ENCODE measurements at regions not wholly inside any gene's neighbourhood (a gene's known extent, or its start where the extent isn't known, plus 50 kb on each side); places are given as distances from the start of the nearest gene placed in this dataset.
"Not testable (repeated sequence)": the region's sequence is repeated elsewhere in the genome, so short reads cannot be mapped to it uniquely, and the experiment has no call there.

GRCh38 chr6:142998739-142999138, 53.8 kb upstream of the HIVEP2 start:
- CTCF ChIA-PET; H3K4me3 Mint-ChIP-seq; H3K9me3 ChIP-seq; H3K27ac Mint-ChIP-seq; H3K36me3 Mint-ChIP-seq; H3K4me1 Mint-ChIP-seq; H3K4me3 ChIP-seq (ENCODE audit: control insufficient read depth in 1 of 2, extremely low read depth in 1 of 2, low read length in 1 of 2); ATAC-seq (replicated peaks in 1 of 4); H3K36me3 ChIP-seq (ENCODE audit: control insufficient read depth in 2 of 2, extremely low read depth in 1 of 2, insufficient read depth in 1 of 2, low read length in 1 of 2); H3K27me3 Mint-ChIP-seq; H3K4me1 ChIP-seq (ENCODE audit: control insufficient read depth in 1 of 2, extremely low read depth in 1 of 2, insufficient read depth in 2 of 2, low read length in 2 of 2); H3K27me3 ChIP-seq (replicated peaks in 1 of 2; ENCODE audit: control insufficient read depth in 2 of 2, extremely low read depth in 1 of 2, insufficient read depth in 2 of 2, low read length in 1 of 2); H3K27ac ChIP-seq (ENCODE audit: low read length); DNase-seq; POLR2A ChIA-PET; H3K9me3 Mint-ChIP-seq: not testable (repeated sequence)
- no CpG with 5 or more reads among the region's 3 CpGs for WGBS (ENCODE audit: insufficient coverage)

GRCh38 chr6:143000811-143001210, 55.8 kb upstream of the HIVEP2 start:
- DNase-seq (no peak), ATAC-seq (replicated peaks in 1 of 4) (no peak)
- no peak overlapping the region for H3K4me3 Mint-ChIP-seq
- H3K27ac ChIP-seq (ENCODE audit: low read length), result no peak overlapping the region
- no peaks in the 10 kb centered on the region for H3K9me3 ChIP-seq
- H3K36me3 ChIP-seq (ENCODE audit: control insufficient read depth in 2 of 2, extremely low read depth in 1 of 2, insufficient read depth in 1 of 2, low read length in 1 of 2), result no peaks in the 10 kb centered on the region
- WGBS (ENCODE audit: insufficient coverage), result 90% methylated on average over 2 of the region's 3 CpGs
- no peaks in the 10 kb centered on the region for H3K4me1 Mint-ChIP-seq
- H3K4me3 ChIP-seq (ENCODE audit: control insufficient read depth in 1 of 2, extremely low read depth in 1 of 2, low read length in 1 of 2), result no peak overlapping the region
- no peak overlapping the region for H3K27ac Mint-ChIP-seq
- ChIA-PET POLR2A (no interaction called here), CTCF (interaction anchor here in 1 of 2 donors (0.6 kb wide), 1 partner anchor 308 kb away, joined by 3 read pairs; no protein-coding TSS in a partner anchor)
- H3K27me3 Mint-ChIP-seq, result no peaks in the 10 kb centered on the region
- no peaks in the 10 kb centered on the region for H3K36me3 Mint-ChIP-seq
- H3K27me3 ChIP-seq (replicated peaks in 1 of 2; ENCODE audit: control insufficient read depth in 2 of 2, extremely low read depth in 1 of 2, insufficient read depth in 2 of 2, low read length in 1 of 2), result no peaks in the 10 kb centered on the region
- H3K4me1 ChIP-seq (ENCODE audit: control insufficient read depth in 1 of 2, extremely low read depth in 1 of 2, insufficient read depth in 2 of 2, low read length in 2 of 2), result no peaks in the 10 kb centered on the region
- peaks cover 8 to 10% (median 10%) of the 10 kb centered on the region in 3 donors for H3K9me3 Mint-ChIP-seq

GRCh38 chr6:143002686-143003085, 57.7 kb upstream of the HIVEP2 start:
- no peaks in the 10 kb centered on the region for H3K36me3 ChIP-seq (ENCODE audit: control insufficient read depth in 2 of 2, extremely low read depth in 1 of 2, insufficient read depth in 1 of 2, low read length in 1 of 2)
- CTCF ChIA-PET, result no interaction called here
- H3K27ac ChIP-seq (ENCODE audit: low read length), result no peak overlapping the region
- H3K27me3 ChIP-seq (replicated peaks in 1 of 2; ENCODE audit: control insufficient read depth in 2 of 2, extremely low read depth in 1 of 2, insufficient read depth in 2 of 2, low read length in 1 of 2), result no peaks in the 10 kb centered on the region
- Mint-ChIP-seq H3K4me1 (no peaks in the 10 kb centered on the region), H3K27ac (no peak overlapping the region), H3K4me3 (no peak overlapping the region), H3K27me3 (no peaks in the 10 kb centered on the region), H3K36me3 (no peaks in the 10 kb centered on the region), H3K9me3 (peaks cover 8 to 10% (median 8%) of the 10 kb centered on the region in 3 donors)
- ATAC-seq (replicated peaks in 1 of 4) (no peak), DNase-seq (no peak)
- no peaks in the 10 kb centered on the region for H3K4me1 ChIP-seq (ENCODE audit: control insufficient read depth in 1 of 2, extremely low read depth in 1 of 2, insufficient read depth in 2 of 2, low read length in 2 of 2)
- WGBS (ENCODE audit: insufficient coverage), result 96% methylated on average over 3 of the region's 7 CpGs
- no peak overlapping the region for H3K4me3 ChIP-seq (ENCODE audit: control insufficient read depth in 1 of 2, extremely low read depth in 1 of 2, low read length in 1 of 2)
- POLR2A ChIA-PET, result no interaction called here
- H3K9me3 ChIP-seq, result no peaks in the 10 kb centered on the region

GRCh38 chr6:143003676-143004075, 57.0 kb upstream of the AIG1 start:
- H3K9me3 Mint-ChIP-seq, result peaks cover 7 to 8% (median 7%) of the 10 kb centered on the region in 3 donors
- H3K4me3 ChIP-seq (ENCODE audit: control insufficient read depth in 1 of 2, extremely low read depth in 1 of 2, low read length in 1 of 2), result no peak overlapping the region
- no peaks in the 10 kb centered on the region for H3K27me3 ChIP-seq (replicated peaks in 1 of 2; ENCODE audit: control insufficient read depth in 2 of 2, extremely low read depth in 1 of 2, insufficient read depth in 2 of 2, low read length in 1 of 2)
- WGBS (ENCODE audit: insufficient coverage), result 100% methylated on average over 1 of the region's 7 CpGs
- H3K27ac ChIP-seq (ENCODE audit: low read length), result no peak overlapping the region
- no peaks in the 10 kb centered on the region for H3K36me3 ChIP-seq (ENCODE audit: control insufficient read depth in 2 of 2, extremely low read depth in 1 of 2, insufficient read depth in 1 of 2, low read length in 1 of 2)
- no peaks in the 10 kb centered on the region for H3K4me1 ChIP-seq (ENCODE audit: control insufficient read depth in 1 of 2, extremely low read depth in 1 of 2, insufficient read depth in 2 of 2, low read length in 2 of 2)
- DNase-seq, result no peak
- ATAC-seq (replicated peaks in 1 of 4), result no peak
- H3K27ac Mint-ChIP-seq, result no peak overlapping the region
- no peaks in the 10 kb centered on the region for H3K27me3 Mint-ChIP-seq
- no peaks in the 10 kb centered on the region for H3K9me3 ChIP-seq
- H3K36me3 Mint-ChIP-seq, result no peaks in the 10 kb centered on the region
- CTCF ChIA-PET, result interaction anchor here in 1 of 2 donors (0.6 kb wide), 1 partner anchor 22 kb away, joined by 3 read pairs; no protein-coding TSS in a partner anchor
- H3K4me3 Mint-ChIP-seq, result no peak overlapping the region
- no peaks in the 10 kb centered on the region for H3K4me1 Mint-ChIP-seq
- POLR2A ChIA-PET, result no interaction called here

- Histone ChIP-seq H3K4me1 (ENCODE audit: control insufficient read depth in 1 of 2, extremely low read depth in 1 of 2, insufficient read depth in 2 of 2, low read length in 2 of 2) (no peaks in the 10 kb centered on the region), H3K36me3 (ENCODE audit: control insufficient read depth in 2 of 2, extremely low read depth in 1 of 2, insufficient read depth in 1 of 2, low read length in 1 of 2) (no peaks in the 10 kb centered on the region), H3K9me3 (no peaks in the 10 kb centered on the region), H3K27me3 (replicated peaks in 1 of 2; ENCODE audit: control insufficient read depth in 2 of 2, extremely low read depth in 1 of 2, insufficient read depth in 2 of 2, low read length in 1 of 2) (no peaks in the 10 kb centered on the region), H3K4me3 (ENCODE audit: control insufficient read depth in 1 of 2, extremely low read depth in 1 of 2, low read length in 1 of 2) (no peak overlapping the region), H3K27ac (ENCODE audit: low read length) (no peak overlapping the region)
- H3K27ac Mint-ChIP-seq, result no peak overlapping the region
- H3K4me3 Mint-ChIP-seq, result no peak overlapping the region
- ChIA-PET POLR2A (no interaction called here), CTCF (no interaction called here)
- H3K36me3 Mint-ChIP-seq, result no peaks in the 10 kb centered on the region
- H3K4me1 Mint-ChIP-seq, result no peaks in the 10 kb centered on the region
- no peaks in the 10 kb centered on the region for H3K9me3 Mint-ChIP-seq
- WGBS (ENCODE audit: insufficient coverage), result no CpG with 5 or more reads among the region's 4 CpGs
- ATAC-seq (replicated peaks in 1 of 4) (no peak), DNase-seq (no peak)
- H3K27me3 Mint-ChIP-seq, result no peaks in the 10 kb centered on the region
These were observed 54.9 kb upstream of the AIG1 start for GRCh38 chr6:143005816-143006215.

- Mint-ChIP-seq H3K9me3 (no peaks in the 10 kb centered on the region), H3K27ac (no peak overlapping the region), H3K4me3 (no peak overlapping the region), H3K36me3 (no peaks in the 10 kb centered on the region), H3K4me1 (no peaks in the 10 kb centered on the region), H3K27me3 (no peaks in the 10 kb centered on the region)
- DNase-seq (no peak), ATAC-seq (replicated peaks in 1 of 4) (no peak)
- CTCF ChIA-PET, result interaction anchor here in 1 of 2 donors (0.5 kb wide), 1 partner anchor 441 kb away, joined by 4 read pairs; no protein-coding TSS in a partner anchor
- Histone ChIP-seq H3K9me3 (no peaks in the 10 kb centered on the region), H3K4me3 (ENCODE audit: control insufficient read depth in 1 of 2, extremely low read depth in 1 of 2, low read length in 1 of 2) (no peak overlapping the region), H3K4me1 (ENCODE audit: control insufficient read depth in 1 of 2, extremely low read depth in 1 of 2, insufficient read depth in 2 of 2, low read length in 2 of 2) (no peaks in the 10 kb centered on the region), H3K27me3 (replicated peaks in 1 of 2; ENCODE audit: control insufficient read depth in 2 of 2, extremely low read depth in 1 of 2, insufficient read depth in 2 of 2, low read length in 1 of 2) (no peaks in the 10 kb centered on the region), H3K27ac (ENCODE audit: low read length) (no peak overlapping the region), H3K36me3 (ENCODE audit: control insufficient read depth in 2 of 2, extremely low read depth in 1 of 2, insufficient read depth in 1 of 2, low read length in 1 of 2) (no peaks in the 10 kb centered on the region)
- 41% methylated on average over 3 of the region's 4 CpGs for WGBS (ENCODE audit: insufficient coverage)
- POLR2A ChIA-PET, result interaction anchor here (0.7 kb wide), 2 partner anchors 12 to 816 kb away, joined by 4 to 7 read pairs; no protein-coding TSS in a partner anchor
These were observed 53.9 kb upstream of the AIG1 start for GRCh38 chr6:143006787-143007186.

GRCh38 chr6:143007646-143008045, 53.0 kb upstream of the AIG1 start:
- POLR2A ChIA-PET, result interaction anchor here in 1 of 2 donors (0.6 kb wide), 1 partner anchor 33 kb away, joined by 3 read pairs; no protein-coding TSS in a partner anchor
- Histone ChIP-seq H3K27me3 (replicated peaks in 1 of 2; ENCODE audit: control insufficient read depth in 2 of 2, extremely low read depth in 1 of 2, insufficient read depth in 2 of 2, low read length in 1 of 2) (no peaks in the 10 kb centered on the region), H3K27ac (ENCODE audit: low read length) (no peak overlapping the region), H3K4me3 (ENCODE audit: control insufficient read depth in 1 of 2, extremely low read depth in 1 of 2, low read length in 1 of 2) (no peak overlapping the region), H3K9me3 (no peaks in the 10 kb centered on the region), H3K36me3 (ENCODE audit: control insufficient read depth in 2 of 2, extremely low read depth in 1 of 2, insufficient read depth in 1 of 2, low read length in 1 of 2) (no peaks in the 10 kb centered on the region), H3K4me1 (ENCODE audit: control insufficient read depth in 1 of 2, extremely low read depth in 1 of 2, insufficient read depth in 2 of 2, low read length in 2 of 2) (no peaks in the 10 kb centered on the region)
- DNase-seq (no peak), ATAC-seq (replicated peaks in 1 of 4) (no peak)
- Mint-ChIP-seq H3K4me1 (no peaks in the 10 kb centered on the region), H3K4me3 (no peak overlapping the region), H3K36me3 (no peaks in the 10 kb centered on the region), H3K9me3 (no peaks in the 10 kb centered on the region), H3K27ac (no peak overlapping the region), H3K27me3 (no peaks in the 10 kb centered on the region)
- CTCF ChIA-PET, result no interaction called here
- no CpG with 5 or more reads among the region's 4 CpGs for WGBS (ENCODE audit: insufficient coverage)

Measured in T-cell (primary cell).